ENCODE measurements at regions not wholly inside any gene's neighbourhood (a gene's known extent, or its start where the extent isn't known, plus 50 kb on each side); places are given as distances from the start of the nearest gene placed in this dataset.

DNA sequence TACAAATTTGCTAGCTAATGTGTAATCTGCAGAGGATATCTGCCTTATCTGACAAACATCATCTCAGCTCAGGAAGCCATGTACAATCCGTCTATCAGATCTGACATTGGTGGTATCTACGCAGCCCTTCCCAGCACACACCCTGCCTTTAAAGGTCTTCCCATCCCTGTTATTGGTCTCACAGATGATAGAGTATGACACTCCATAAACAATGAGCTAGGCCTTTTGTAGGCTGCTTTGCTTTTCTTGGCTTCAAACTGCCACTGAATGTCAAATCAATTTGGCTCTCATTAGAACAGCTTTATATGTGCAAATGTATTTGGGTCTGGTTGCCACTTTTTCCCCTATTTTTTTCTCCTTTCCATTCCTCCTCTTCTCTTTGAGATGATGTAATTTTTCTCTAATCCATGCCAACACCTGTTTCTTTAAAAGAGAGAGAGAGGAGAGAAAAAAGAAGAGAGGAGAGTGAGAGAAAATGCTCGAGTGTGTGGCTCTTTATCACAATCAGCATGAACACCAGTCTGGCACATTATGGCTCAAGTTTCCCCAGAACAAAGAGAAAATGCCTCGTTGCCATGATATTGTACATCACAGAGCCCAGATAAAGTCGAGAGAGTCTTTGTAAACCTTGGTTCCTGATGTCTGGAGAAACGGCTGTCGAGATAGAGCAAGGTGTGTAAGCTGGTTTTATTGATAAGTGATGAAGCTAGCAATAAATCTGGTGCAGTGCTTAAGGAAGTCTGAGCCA, 80.8 kb upstream of the DPH6 start:
- peak in 1 of 2 donors; percentile 78 for ATAC-seq
- 33% methylated on average over 7 of the region's 7 CpGs for WGBS

DNA sequence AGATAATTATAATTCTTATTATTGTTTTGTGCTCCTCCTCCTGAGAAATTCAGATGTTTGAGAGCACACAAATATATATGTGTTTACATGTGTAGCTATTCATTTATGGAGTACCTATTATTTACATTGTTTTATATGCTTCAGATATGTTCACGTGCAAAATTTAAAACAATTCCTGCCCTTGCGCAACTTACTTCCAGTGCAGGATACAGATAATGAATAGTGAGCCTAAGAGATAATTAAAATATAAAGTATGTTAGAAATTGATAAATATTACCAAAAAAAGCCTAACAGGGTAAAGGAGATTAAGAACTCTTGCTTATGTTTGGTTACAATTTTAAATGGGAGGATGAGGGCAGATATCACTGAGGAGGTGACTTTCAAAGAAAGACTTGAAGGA, 81.7 kb upstream of the DPH6 start:
- 94% methylated on average over 2 of the region's 2 CpGs for WGBS
- Histone ChIP-seq H3K27me3 (ENCODE audit: control insufficient read depth, insufficient read depth) (no peaks in the 10 kb centered on the region), H3K4me3 (ENCODE audit: low read length) (no peak overlapping the region), H3K27ac (ENCODE audit: low read length) (no peak overlapping the region), H3K4me1 (ENCODE audit: control insufficient read depth, insufficient read depth, low read length) (peaks cover 9% of the 10 kb centered on the region), H3K9me3 (ENCODE audit: control insufficient read depth, low read length) (no peaks in the 10 kb centered on the region)
- ATAC-seq: no peak
- intact Hi-C loops (cut with DNase I): no loop called here
- DNase-seq: no peak

More for the DNA sequence above, 80.8 kb upstream of the DPH6 start:
- no peak for DNase-seq
- H3K4me1 ChIP-seq (ENCODE audit: control insufficient read depth, insufficient read depth, low read length): peaks cover 9% of the 10 kb centered on the region
- H3K27ac ChIP-seq (ENCODE audit: low read length): no peak overlapping the region
- H3K9me3 ChIP-seq (ENCODE audit: control insufficient read depth, low read length): no peaks in the 10 kb centered on the region
- intact Hi-C loops (cut with DNase I): no loop called here
- H3K27me3 ChIP-seq (ENCODE audit: control insufficient read depth, insufficient read depth): no peaks in the 10 kb centered on the region
- no peak overlapping the region for H3K4me3 ChIP-seq (ENCODE audit: low read length)

DNA sequence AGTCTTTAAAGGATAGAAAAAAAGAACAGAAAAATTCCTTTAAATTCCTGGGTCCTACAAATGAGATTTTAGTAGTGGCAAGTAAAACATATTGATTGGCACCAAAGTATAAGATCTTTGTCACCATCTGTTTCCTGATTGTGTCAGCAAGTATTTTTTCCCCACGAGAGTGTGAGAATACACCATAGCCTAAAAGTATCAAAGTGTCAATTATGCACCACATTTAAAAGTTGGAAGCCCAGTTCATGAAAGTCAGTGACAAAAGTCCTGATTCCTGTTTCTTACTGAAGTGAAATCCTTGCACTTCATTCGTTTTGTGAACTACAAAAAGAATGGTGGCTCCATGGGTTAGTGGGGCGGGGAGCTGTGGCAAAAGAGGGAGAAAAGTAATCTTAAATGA, 83.8 kb upstream of the DPH6 start:
- intact Hi-C loops (cut with DNase I): no loop called here
- DNase-seq (no peak), ATAC-seq (no peak)
- no peak overlapping the region for H3K27ac ChIP-seq (ENCODE audit: low read length)
- H3K9me3 ChIP-seq (ENCODE audit: control insufficient read depth, low read length): no peaks in the 10 kb centered on the region
- H3K4me1 ChIP-seq (ENCODE audit: control insufficient read depth, insufficient read depth, low read length): peaks cover 9% of the 10 kb centered on the region
- no peaks in the 10 kb centered on the region for H3K27me3 ChIP-seq (ENCODE audit: control insufficient read depth, insufficient read depth)
- no peak overlapping the region for H3K4me3 ChIP-seq (ENCODE audit: low read length)
- WGBS: 71% methylated on average over 3 of the region's 3 CpGs

DNA sequence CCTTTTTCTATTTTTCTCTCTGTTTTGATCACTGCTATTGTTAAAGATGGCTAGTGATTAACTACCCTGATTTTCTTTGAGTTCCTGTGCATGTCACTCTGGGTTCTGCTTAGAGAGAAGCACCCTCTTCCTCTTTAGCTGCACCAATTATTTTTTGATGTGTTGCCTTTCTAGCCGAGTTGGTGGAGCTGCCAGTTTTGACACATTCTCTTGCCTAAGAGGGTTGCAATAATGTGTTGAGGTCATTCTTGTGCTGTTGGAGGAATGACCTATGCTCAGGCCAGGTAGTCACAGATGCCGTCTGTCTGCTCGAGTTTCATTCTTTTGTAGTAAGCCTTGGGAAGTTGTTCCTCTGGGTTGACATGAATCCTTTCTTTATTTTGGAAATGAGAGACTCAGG, 84.6 kb upstream of the DPH6 start:
- ATAC-seq: peak; percentile 86 to 88
- Histone ChIP-seq H3K27ac (ENCODE audit: low read length) (no peak overlapping the region), H3K4me1 (ENCODE audit: control insufficient read depth, insufficient read depth, low read length) (peaks cover 5% of the 10 kb centered on the region), H3K9me3 (ENCODE audit: control insufficient read depth, low read length) (no peaks in the 10 kb centered on the region), H3K4me3 (ENCODE audit: low read length) (no peak overlapping the region), H3K27me3 (ENCODE audit: control insufficient read depth, insufficient read depth) (no peaks in the 10 kb centered on the region)
- intact Hi-C loops (cut with DNase I): no loop called here
- DNase-seq: peak in 2 of 3 donors; percentile 17 to 37
- 38% methylated on average over 3 of the region's 3 CpGs for WGBS

DNA sequence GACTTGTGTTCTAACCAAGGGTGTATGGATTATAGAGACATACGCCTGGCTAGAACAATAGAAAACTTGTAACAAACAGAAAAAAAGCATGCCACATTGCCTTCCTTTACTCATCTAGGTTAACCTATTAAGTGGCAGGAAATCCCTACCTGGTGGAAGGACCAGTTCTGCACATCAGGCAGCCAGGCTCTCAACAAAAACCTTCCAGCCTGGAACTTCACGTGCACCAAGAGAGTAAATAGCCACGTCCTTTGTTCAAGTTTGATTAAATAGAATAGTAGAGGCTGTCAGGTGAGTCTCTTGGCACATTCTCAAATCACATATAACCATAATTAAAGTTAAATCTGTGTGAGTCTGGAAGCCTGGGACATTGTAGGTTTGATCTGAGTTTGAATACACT, 85.0 kb upstream of the DPH6 start:
- Histone ChIP-seq H3K9me3 (ENCODE audit: control insufficient read depth, low read length) (no peaks in the 10 kb centered on the region), H3K4me3 (ENCODE audit: low read length) (no peak overlapping the region), H3K4me1 (ENCODE audit: control insufficient read depth, insufficient read depth, low read length) (peaks cover 5% of the 10 kb centered on the region), H3K27ac (ENCODE audit: low read length) (no peak overlapping the region), H3K27me3 (ENCODE audit: control insufficient read depth, insufficient read depth) (no peaks in the 10 kb centered on the region)
- 90% methylated on average over 3 of the region's 3 CpGs for WGBS
- DNase-seq (no peak), ATAC-seq (no peak)
- intact Hi-C loops (cut with DNase I): no loop called here

DNA sequence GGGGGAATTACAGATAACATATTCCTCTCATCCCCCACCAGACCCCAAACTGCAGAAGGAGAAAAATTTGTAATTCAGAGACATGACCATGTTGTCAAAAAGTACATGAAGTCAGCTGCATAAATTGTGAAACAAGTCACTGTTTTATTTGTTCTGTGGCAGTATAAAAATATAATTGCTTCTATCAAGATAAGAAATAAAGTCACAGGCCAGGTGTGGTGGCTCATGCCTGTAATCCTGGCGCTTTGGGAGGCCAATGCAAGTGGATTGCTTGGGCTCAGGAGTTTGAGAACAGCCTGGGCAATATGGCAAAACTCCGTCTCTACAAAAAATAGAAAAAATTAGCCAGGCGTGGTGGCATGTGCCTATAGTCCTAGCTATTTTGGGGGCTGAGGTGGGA, 87.7 kb upstream of the DPH6 start:
- Histone ChIP-seq H3K27ac (ENCODE audit: low read length) (no peak overlapping the region), H3K9me3 (ENCODE audit: control insufficient read depth, low read length) (no peaks in the 10 kb centered on the region), H3K4me3 (ENCODE audit: low read length) (no peak overlapping the region), H3K4me1 (ENCODE audit: control insufficient read depth, insufficient read depth, low read length) (peaks cover 2% of the 10 kb centered on the region), H3K27me3 (ENCODE audit: control insufficient read depth, insufficient read depth) (no peaks in the 10 kb centered on the region)
- 96% methylated on average over 3 of the region's 3 CpGs for WGBS
- intact Hi-C loops (cut with DNase I): no loop called here
- ATAC-seq: no peak
- no peak for DNase-seq

DNA sequence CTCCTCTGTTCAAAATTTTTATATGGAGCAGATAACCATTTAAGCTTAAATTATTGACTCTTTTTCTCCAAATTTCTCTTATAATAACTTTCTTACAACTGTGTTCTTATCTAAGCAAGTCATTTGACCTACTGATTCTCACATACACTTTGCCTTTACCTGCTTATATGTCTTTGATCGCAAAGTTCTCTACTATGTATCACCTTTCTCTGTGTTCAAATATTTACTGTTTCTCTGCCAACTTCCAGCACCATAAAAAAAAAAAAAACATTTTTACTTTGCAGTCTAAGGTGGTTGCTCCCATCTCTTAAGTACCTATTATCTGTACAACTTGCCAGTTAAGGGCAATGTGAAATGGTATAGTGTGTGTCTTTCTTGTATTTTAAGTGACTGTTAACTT, 100.8 kb upstream of the DPH6 start:
- ATAC-seq (no peak), DNase-seq (no peak)
- H3K27ac ChIP-seq (ENCODE audit: low read length): no peak overlapping the region
- no peaks in the 10 kb centered on the region for H3K9me3 ChIP-seq (ENCODE audit: control insufficient read depth, low read length)
- intact Hi-C loops (cut with DNase I): loop anchor here in 1 of 4 donors (10.0 kb wide), 1 partner anchor 58 kb away; no protein-coding TSS in a partner anchor
- H3K27me3 ChIP-seq (ENCODE audit: control insufficient read depth, insufficient read depth): no peaks in the 10 kb centered on the region
- H3K4me1 ChIP-seq (ENCODE audit: control insufficient read depth, insufficient read depth, low read length): no peaks in the 10 kb centered on the region
- 100% methylated on average over 1 of the region's 1 CpG for WGBS
- H3K4me3 ChIP-seq (ENCODE audit: low read length): no peak overlapping the region

DNA sequence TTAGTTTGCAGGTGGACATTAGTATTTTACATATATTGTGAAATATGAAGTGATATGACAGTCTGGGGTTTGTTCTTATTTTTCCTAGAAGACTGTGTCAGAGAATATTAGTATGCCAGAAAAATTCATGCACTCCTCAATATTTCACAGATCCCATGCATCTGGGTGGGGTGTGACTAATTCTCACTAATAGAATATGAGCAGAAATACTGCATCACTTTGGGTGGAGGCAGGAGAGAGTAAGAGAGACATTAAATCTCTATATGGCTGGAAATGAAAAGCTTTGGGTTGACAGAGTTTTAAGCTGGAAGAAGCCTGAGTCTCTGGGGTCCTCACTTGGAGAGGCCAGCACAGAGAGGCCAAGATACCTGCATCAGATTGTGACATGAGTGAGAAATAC, 101.3 kb upstream of the DPH6 start:
- DNase-seq (no peak), ATAC-seq (no peak)
- no peaks in the 10 kb centered on the region for H3K9me3 ChIP-seq (ENCODE audit: control insufficient read depth, low read length)
- no peaks in the 10 kb centered on the region for H3K27me3 ChIP-seq (ENCODE audit: control insufficient read depth, insufficient read depth)
- H3K4me3 ChIP-seq (ENCODE audit: low read length): no peak overlapping the region
- intact Hi-C loops (cut with DNase I): loop anchor here in 1 of 4 donors (10.0 kb wide), 1 partner anchor 57 kb away; no protein-coding TSS in a partner anchor
- no peaks in the 10 kb centered on the region for H3K4me1 ChIP-seq (ENCODE audit: control insufficient read depth, insufficient read depth, low read length)
- no peak overlapping the region for H3K27ac ChIP-seq (ENCODE audit: low read length)

DNA sequence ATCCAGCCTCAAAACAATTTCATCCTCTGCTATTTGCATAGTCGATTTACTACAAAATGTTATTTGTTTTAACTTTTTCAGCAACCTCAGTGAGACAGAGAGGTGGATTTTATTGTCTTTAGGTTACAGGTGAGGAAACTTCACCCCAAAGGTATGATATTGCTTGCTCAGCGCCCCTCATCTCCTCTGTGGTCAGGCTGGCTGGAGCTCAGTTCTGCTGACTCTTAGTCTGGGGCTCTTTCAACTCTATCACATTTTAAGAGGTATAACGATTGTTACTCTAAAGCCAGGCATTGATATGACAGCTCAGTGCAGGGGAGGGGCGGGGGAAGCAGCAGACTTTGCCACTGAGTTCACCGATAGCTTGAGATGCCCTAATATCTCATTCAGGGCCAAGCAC, 103.0 kb upstream of the DPH6 start:
- Histone ChIP-seq H3K27ac (ENCODE audit: low read length) (no peak overlapping the region), H3K27me3 (ENCODE audit: control insufficient read depth, insufficient read depth) (no peaks in the 10 kb centered on the region), H3K4me3 (ENCODE audit: low read length) (no peak overlapping the region), H3K4me1 (ENCODE audit: control insufficient read depth, insufficient read depth, low read length) (no peaks in the 10 kb centered on the region), H3K9me3 (ENCODE audit: control insufficient read depth, low read length) (no peaks in the 10 kb centered on the region)
- intact Hi-C loops (cut with DNase I): loop anchor here in 1 of 4 donors (10.0 kb wide), 1 partner anchor 56 kb away; no protein-coding TSS in a partner anchor
- no peak for ATAC-seq
- DNase-seq: no peak
- 81% methylated on average over 5 of the region's 5 CpGs for WGBS

DNA sequence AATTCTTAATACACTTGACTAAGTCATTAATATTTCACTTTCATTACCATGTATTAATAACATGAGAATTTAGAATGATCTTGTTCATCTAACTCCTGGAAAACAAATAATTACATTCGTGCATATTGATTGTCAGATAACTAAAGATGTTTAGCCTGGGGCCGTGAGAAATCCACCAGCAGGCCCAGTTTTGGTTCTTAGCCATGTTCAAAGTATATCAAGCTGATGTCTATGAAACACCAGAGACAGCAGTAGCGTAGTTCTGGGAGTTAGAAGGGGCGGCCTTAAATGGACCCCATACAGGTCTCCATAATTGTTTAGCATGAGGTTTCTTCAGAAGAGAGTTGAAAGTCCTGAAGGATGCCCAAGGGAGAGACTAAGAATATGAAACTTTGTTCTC, 103.6 kb upstream of the DPH6 start:
- ATAC-seq: no peak
- 93% methylated on average over 4 of the region's 4 CpGs for WGBS
- Histone ChIP-seq H3K4me1 (ENCODE audit: control insufficient read depth, insufficient read depth, low read length) (no peaks in the 10 kb centered on the region), H3K9me3 (ENCODE audit: control insufficient read depth, low read length) (no peaks in the 10 kb centered on the region), H3K27ac (ENCODE audit: low read length) (no peak overlapping the region), H3K27me3 (ENCODE audit: control insufficient read depth, insufficient read depth) (no peaks in the 10 kb centered on the region), H3K4me3 (ENCODE audit: low read length) (no peak overlapping the region)
- no peak for DNase-seq
- intact Hi-C loops (cut with DNase I): loop anchor here in 1 of 4 donors (10.0 kb wide), 1 partner anchor 55 kb away; no protein-coding TSS in a partner anchor

DNA sequence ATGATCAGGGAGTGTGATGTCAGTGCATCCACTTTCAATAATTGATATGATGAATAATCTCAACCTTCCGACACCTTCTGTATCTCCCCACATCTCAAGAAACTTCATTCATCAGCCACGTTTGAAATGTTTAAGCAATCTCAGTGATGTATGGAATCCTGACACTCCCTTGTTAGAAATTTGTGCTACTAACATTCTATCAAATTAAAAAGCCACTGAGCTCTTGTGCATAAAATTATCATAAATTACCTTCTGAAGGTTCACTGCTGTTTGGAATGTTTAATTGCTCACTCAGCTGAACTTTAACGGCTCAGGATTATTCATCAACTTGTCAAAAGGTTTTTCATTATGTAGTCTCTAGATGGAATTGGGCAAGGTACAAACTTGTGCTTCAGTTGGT, 108.4 kb upstream of the DPH6 start:
- no peak for ATAC-seq
- intact Hi-C loops (cut with DNase I): no loop called here
- Histone ChIP-seq H3K27ac (ENCODE audit: low read length) (no peak overlapping the region), H3K9me3 (ENCODE audit: control insufficient read depth, low read length) (no peaks in the 10 kb centered on the region), H3K27me3 (ENCODE audit: control insufficient read depth, insufficient read depth) (no peaks in the 10 kb centered on the region), H3K4me1 (ENCODE audit: control insufficient read depth, insufficient read depth, low read length) (no peaks in the 10 kb centered on the region), H3K4me3 (ENCODE audit: low read length) (no peak overlapping the region)
- no peak for DNase-seq
- WGBS: 77% methylated on average over 3 of the region's 3 CpGs

Data from right cardiac atrium (tissue), 5 donors.